HUES48 (cell line): ENCODE measurements at regions not wholly inside any gene's neighbourhood (a gene's known extent, or its start where the extent isn't known, plus 50 kb on each side); places are given as distances from the start of the nearest gene placed in this dataset.

ENCODE experiments used
- H3K27ac ChIP-seq: one replicate; pipeline ENCODE4 v1.7.0; 2013; ENCODE audit warnings: low read depth, low read length, inconsistent platforms
- H3K27me3 ChIP-seq: 2 replicates; pipeline ENCODE4 v1.6.1; 2013; ENCODE audit warnings: mild to moderate bottlenecking, low read length; ENCODE audit not compliant: control insufficient read depth, insufficient read depth
- H3K36me3 ChIP-seq: 2 replicates; pipeline ENCODE4 v1.6.1; 2013; ENCODE audit warnings: low read length; ENCODE audit not compliant: control insufficient read depth, insufficient read depth
- H3K4me1 ChIP-seq: 2 replicates; pipeline ENCODE4 v1.6.1; 2013; ENCODE audit warnings: mild to moderate bottlenecking, low read length; ENCODE audit not compliant: control insufficient read depth, insufficient read depth
- H3K4me3 ChIP-seq: 2 replicates; pipeline ENCODE4 v1.5.1; 2013; ENCODE audit warnings: mild to moderate bottlenecking, low read depth, low read length
- H3K9ac ChIP-seq: 2 replicates; pipeline ENCODE4 v1.6.1; 2013; ENCODE audit warnings: mild to moderate bottlenecking, low read depth, low read length, moderate library complexity
- H3K9me3 ChIP-seq: 2 replicates; pipeline ENCODE4 v1.6.1; 2013; ENCODE audit warnings: low read length; ENCODE audit not compliant: control insufficient read depth, insufficient read depth

DNA sequence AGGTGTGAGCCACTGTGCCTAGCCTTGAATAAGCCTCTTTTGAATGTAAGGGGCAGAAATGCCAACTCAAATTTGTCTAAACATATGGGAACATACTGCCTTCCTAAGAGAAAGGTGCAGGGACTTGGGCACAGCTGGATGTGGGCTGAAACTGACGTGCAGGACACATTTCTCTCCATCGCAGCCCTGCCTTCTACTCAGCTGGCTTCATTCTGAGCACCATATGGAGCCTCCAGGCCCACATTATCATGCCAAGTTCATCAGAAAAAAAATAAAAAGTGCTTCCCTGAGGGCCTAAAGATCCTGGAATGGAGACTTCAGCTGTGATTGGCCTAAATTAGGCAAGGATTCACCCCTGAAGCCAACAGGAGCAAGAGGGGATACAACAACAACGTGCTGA, 386.2 kb downstream of the RAB28 start:
- no peak overlapping the region for H3K4me3 ChIP-seq
- H3K9ac ChIP-seq, result no peak overlapping the region
- H3K27ac ChIP-seq, result no peak overlapping the region
- H3K4me1 ChIP-seq, result no peaks in the 10 kb centered on the region
- H3K27me3 ChIP-seq, result no peaks in the 10 kb centered on the region
- no peaks in the 10 kb centered on the region for H3K36me3 ChIP-seq
- no peaks in the 10 kb centered on the region for H3K9me3 ChIP-seq

DNA sequence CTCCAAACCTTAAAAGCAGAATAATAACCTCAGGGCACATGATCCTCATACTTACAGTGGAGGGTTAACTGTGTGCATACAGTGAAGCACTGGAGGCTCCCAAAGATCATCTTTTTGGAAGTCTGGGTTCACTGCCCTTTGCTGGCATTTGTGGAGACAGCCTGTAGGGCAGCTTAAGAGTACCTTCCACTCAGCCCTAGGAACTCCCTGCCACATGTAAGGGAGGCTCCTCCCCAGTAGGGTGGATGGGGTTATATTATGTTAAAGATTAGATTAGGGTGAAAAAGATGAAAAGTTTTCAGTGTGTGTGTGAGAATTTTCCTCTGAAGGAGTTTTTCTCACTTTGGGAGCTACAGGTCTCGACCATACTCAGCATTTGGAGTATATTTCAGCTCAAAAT, 388.4 kb downstream of the RAB28 start:
- no peaks in the 10 kb centered on the region for H3K27me3 ChIP-seq
- H3K9ac ChIP-seq, result no peak overlapping the region
- H3K9me3 ChIP-seq, result no peaks in the 10 kb centered on the region
- no peaks in the 10 kb centered on the region for H3K36me3 ChIP-seq
- H3K4me3 ChIP-seq, result no peak overlapping the region
- H3K4me1 ChIP-seq, result no peaks in the 10 kb centered on the region
- no peak overlapping the region for H3K27ac ChIP-seq

DNA sequence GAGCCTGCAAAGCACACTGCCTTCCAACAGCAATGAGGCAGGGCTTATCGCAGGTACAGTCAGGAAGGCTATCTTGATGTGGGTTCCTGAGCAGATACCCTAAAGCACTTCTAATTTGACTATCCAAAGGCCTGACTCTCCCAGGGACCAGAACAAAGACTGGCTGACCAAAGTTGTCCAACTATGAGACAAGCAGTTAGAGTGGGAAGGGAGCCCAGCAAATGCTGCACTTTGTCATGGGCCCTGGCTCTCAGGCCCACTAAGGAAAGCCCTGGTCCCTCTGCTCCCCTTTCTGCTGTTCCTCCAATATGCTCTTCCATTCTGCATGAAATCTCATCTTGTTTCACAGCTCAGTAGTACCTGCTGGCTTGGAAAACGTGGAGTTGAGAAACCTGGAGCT, 391.0 kb downstream of the RAB28 start:
- Histone ChIP-seq H3K4me3 (no peak overlapping the region), H3K36me3 (no peaks in the 10 kb centered on the region)

DNA sequence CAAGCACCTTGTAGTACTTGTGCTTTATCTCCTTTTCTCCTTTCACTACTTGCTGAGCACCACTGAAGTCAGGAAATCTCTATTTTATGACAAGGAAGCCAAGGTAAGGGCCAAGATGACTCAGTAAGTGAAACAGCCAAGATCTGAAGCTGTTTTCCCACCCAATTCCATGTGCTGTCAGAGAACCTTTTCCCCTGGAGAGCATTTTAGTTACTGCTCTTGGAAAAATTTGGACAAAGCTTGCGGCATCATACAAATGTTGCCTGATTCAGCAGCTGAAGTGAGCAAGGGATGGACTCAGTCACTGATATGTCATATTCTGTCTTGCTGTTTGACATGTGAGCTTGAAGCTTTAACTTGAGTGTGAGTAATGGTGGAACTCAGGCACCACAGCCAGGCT, 391.4 kb downstream of the RAB28 start:
- H3K9me3 ChIP-seq, result no peaks in the 10 kb centered on the region
- no peak overlapping the region for H3K4me3 ChIP-seq
- peaks cover 5% of the 10 kb centered on the region; the same call in 1 of the 2 replicates for H3K4me1 ChIP-seq
- no peaks in the 10 kb centered on the region for H3K36me3 ChIP-seq
- H3K27me3 ChIP-seq, result no peaks in the 10 kb centered on the region
- H3K27ac ChIP-seq, result no peak overlapping the region
- H3K9ac ChIP-seq, result no peak overlapping the region

More for the DNA sequence above, 391.0 kb downstream of the RAB28 start:
- no peak overlapping the region for H3K27ac ChIP-seq
- H3K27me3 ChIP-seq, result no peaks in the 10 kb centered on the region
- no peak overlapping the region for H3K9ac ChIP-seq
- H3K9me3 ChIP-seq, result no peaks in the 10 kb centered on the region
- H3K4me1 ChIP-seq, result peaks cover 5% of the 10 kb centered on the region; the same call in 1 of the 2 replicates

DNA sequence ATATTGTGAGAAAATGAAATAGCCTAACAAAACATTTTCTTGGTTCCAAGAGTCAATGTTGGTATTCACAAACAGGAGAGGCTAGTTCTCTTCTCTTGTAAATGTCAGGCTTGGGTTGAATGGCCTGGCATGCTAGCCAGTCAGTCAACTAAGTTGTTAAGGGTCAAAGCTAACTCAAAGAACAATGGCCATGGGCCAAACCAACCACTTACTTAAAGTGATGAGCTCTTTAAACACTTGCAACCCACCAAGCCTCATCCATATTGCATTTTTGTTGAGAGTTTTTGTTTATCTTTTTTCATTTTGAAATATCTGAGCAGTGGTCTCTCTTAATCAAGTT, 394.5 kb downstream of the RAB28 start:
- Histone ChIP-seq H3K4me1 (peaks cover 5% of the 10 kb centered on the region; the same call in 1 of the 2 replicates), H3K27me3 (no peaks in the 10 kb centered on the region), H3K4me3 (no peak overlapping the region), H3K9ac (no peak overlapping the region), H3K27ac (peak overlapping the region; percentile 3), H3K9me3 (no peaks in the 10 kb centered on the region), H3K36me3 (no peaks in the 10 kb centered on the region)

DNA sequence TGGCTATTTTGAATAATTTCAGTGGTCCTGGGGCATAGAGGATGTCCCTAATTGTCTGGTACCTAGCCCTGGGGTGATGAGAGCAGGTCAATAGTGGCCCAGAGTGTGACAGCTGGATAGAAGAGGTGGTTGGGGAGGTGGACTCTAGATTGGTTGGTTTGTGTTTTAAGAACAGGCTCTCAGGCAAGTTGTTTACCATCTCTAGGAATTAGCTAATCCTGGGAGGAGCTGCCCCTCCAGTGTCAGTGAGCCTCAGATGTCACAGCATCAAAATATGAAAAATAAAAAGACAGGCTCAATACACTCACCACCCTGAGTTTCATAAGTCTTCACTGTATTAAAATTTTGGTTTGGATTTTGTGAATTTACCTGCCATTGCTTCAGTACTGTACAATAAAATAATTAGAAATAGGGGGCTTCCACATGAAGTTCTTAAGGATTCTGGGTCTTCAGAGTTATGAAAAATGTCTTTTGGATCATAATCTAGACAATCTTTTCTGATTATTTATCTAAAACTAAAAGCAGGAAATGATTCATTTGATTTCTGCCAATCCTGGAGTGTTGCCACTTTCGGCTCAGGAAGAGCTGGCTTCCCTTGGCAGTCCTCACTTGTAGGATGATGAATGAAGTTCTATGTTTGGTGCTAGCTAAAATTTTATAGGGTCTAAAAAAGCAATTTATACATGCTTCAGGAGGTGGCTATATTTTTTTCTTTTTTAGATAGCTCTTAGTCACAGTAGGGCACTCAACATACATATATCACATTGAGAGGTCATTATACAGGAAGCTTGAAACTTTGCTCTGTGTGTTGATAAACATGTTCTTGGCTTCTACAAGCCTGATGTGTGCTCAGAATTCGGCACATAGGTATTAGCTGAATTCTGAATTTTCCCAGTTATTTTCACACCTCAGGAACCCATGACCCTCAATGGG, 395.1 kb downstream of the RAB28 start:
- no peak overlapping the region for H3K4me3 ChIP-seq
- no peak overlapping the region for H3K9ac ChIP-seq
- peak overlapping the region; percentile 3 for H3K27ac ChIP-seq
- no peaks in the 10 kb centered on the region for H3K27me3 ChIP-seq
- peaks cover 5% of the 10 kb centered on the region; the same call in 1 of the 2 replicates for H3K4me1 ChIP-seq
- H3K36me3 ChIP-seq, result no peaks in the 10 kb centered on the region
- no peaks in the 10 kb centered on the region for H3K9me3 ChIP-seq

DNA sequence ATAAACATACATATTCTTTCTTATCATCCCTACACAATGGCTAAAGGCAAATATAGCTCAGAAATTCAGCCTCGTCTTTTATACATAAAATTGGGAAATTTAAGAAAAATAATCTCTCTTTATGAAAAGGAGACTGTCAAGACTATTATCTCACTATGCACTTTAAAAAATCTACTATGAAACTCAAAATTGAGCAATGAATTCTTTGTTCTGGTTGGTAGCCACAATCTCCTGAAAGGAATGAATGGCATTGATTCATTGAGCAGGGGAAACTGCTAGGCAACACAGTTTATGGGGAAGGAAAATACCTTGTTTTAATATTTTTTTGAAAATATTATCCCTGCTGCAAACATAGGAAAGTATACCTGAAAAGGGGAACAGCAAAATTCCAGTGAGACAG, 397.1 kb downstream of the RAB28 start:
- Histone ChIP-seq H3K27me3 (no peaks in the 10 kb centered on the region), H3K9ac (no peak overlapping the region), H3K4me1 (peaks cover 5% of the 10 kb centered on the region; the same call in 1 of the 2 replicates), H3K4me3 (no peak overlapping the region), H3K27ac (no peak overlapping the region), H3K9me3 (peaks cover 4% of the 10 kb centered on the region), H3K36me3 (no peaks in the 10 kb centered on the region)

DNA sequence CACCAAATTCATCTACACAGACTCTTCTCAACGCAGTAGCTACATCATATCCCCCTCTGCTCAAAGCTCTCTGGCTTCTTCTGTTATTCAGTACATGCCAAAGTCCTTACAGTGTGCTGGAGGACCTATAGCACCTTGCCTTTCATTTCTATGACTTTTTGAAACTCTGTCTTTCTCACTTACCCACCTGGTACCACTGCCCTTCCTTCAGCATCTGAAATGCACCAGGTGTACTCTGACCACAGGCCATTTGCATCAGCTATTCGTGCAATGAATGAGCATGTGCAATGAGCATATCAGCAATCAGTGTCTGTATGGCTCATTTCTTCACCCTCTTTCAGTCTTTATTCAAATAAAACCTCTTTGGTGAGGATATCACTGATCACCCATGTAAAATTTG, 399.9 kb downstream of the RAB28 start:
- H3K36me3 ChIP-seq, result no peaks in the 10 kb centered on the region
- H3K9ac ChIP-seq, result no peak overlapping the region
- H3K4me1 ChIP-seq, result no peaks in the 10 kb centered on the region
- H3K27ac ChIP-seq, result no peak overlapping the region
- H3K4me3 ChIP-seq, result no peak overlapping the region
- no peaks in the 10 kb centered on the region for H3K27me3 ChIP-seq
- H3K9me3 ChIP-seq, result peaks cover 13% of the 10 kb centered on the region

DNA sequence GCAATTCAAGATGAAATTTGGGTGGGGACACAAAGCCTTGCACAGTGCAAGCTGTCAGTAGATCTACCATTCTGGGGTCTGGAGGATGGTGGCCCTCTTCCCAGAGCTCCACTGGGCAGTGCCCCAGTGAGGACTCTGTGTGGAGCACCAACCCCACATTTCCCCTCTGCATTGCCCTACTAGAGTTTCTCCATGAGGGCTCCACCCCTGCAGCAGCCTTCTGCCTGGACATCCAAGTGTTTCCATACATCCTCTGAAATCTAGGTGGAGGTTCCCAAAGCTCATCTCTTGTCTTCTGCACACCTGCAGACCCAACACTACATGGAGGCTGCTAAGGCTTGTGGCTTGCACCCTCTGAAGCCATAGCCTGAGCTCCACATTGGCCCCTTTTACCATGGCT, 402.3 kb downstream of the RAB28 start:
- H3K27ac ChIP-seq, result no peak overlapping the region
- no peak overlapping the region for H3K9ac ChIP-seq
- no peaks in the 10 kb centered on the region for H3K27me3 ChIP-seq
- peaks cover 13% of the 10 kb centered on the region for H3K9me3 ChIP-seq
- no peak overlapping the region for H3K4me3 ChIP-seq
- no peaks in the 10 kb centered on the region for H3K36me3 ChIP-seq
- no peaks in the 10 kb centered on the region for H3K4me1 ChIP-seq

DNA sequence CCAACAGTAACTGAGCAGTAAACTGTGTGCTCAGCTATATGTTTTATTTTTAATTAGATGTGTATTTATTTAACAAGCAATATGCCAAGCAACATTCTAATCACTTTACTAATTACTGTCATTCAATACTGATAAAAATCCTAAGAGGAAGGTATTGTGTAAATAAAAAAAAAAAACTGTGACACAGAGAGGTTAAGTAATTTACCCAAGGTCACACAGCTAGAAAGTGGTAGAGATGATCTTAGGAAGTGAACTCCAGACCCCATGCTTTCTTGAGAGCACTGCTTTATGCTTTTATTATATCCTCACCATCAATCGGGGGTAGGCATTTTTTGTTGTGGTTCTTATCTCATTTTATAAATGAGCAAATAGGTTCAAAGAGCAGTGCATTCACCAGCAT, 417.1 kb downstream of the RAB28 start:
- Histone ChIP-seq H3K36me3 (no peaks in the 10 kb centered on the region), H3K9ac (no peak overlapping the region), H3K4me1 (no peaks in the 10 kb centered on the region), H3K27ac (no peak overlapping the region), H3K27me3 (no peaks in the 10 kb centered on the region), H3K4me3 (no peak overlapping the region), H3K9me3 (no peaks in the 10 kb centered on the region)

DNA sequence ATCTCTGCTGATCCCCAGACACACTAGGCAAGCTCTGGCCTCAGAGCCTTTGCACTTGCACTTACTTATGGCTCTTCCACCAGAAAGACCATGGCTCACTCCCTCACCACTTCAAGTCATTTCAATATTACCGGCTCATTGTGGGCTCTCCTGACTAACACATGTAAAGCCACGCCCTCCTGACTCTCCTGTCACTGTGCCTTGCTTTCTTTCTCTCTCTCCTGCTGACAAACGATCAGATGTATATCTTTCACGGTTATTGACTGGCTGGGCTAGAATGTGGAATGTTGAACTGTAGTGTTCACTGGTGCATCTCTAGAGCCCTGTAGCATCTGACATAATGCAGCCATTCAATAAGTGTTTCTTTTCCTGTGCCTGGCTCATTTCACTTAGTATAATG, 425.1 kb downstream of the RAB28 start:
- Histone ChIP-seq H3K27me3 (no peaks in the 10 kb centered on the region), H3K4me1 (no peaks in the 10 kb centered on the region), H3K36me3 (no peaks in the 10 kb centered on the region), H3K4me3 (no peak overlapping the region), H3K27ac (no peak overlapping the region), H3K9me3 (no peaks in the 10 kb centered on the region), H3K9ac (no peak overlapping the region)
